ENCODE measurements at regions not wholly inside any gene's neighbourhood (a gene's known extent, or its start where the extent isn't known, plus 50 kb on each side); places are given as distances from the start of the nearest gene placed in this dataset.

GRCh38 chr11:115887316-115887715, 383.1 kb upstream of the CADM1 start:
- TF ChIP-seq POLR2A (IDR thresholded peaks at IDR 0.05; ENCODE audit: low read length) (no peak), JUN (IDR thresholded peaks at IDR 0.05) (no peak), PHF8 (IDR thresholded peaks at IDR 0.05; ENCODE audit: borderline replicate concordance, low read depth) (no peak), CTCF (IDR thresholded peaks at IDR 0.05) (no peak), MAZ (IDR thresholded peaks at IDR 0.05; ENCODE audit: borderline replicate concordance, low read depth, low read length) (no peak), ELK1 (IDR thresholded peaks at IDR 0.05; ENCODE audit: low read depth, low read length) (no peak)
